ENCODE measurements at regions not wholly inside any gene's neighbourhood (a gene's known extent, or its start where the extent isn't known, plus 50 kb on each side); places are given as distances from the start of the nearest gene placed in this dataset.

GRCh38 chr14:25848601-25849000, 749.2 kb downstream of the NOVA1 start:
- intact Hi-C loops (cut with DNase I), result no loop called here
- no peaks in the 10 kb centered on the region for H3K9me3 ChIP-seq
- no peaks in the 10 kb centered on the region for H3K36me3 ChIP-seq
- H3K27me3 ChIP-seq, result no peaks in the 10 kb centered on the region
- H3K4me1 ChIP-seq, result no peaks in the 10 kb centered on the region
- no peak overlapping the region for H3K27ac ChIP-seq
- no peak for DNase-seq
- 22 to 75% (median 57%) methylated on average over 2 of the region's 2 CpGs for WGBS, 4 donors
- no peak for TF ChIP-seq CTCF (IDR thresholded peaks at IDR 0.05)
- TF ChIP-seq POLR2A (IDR thresholded peaks at IDR 0.05), result no peak
- no peak overlapping the region for H3K4me3 ChIP-seq
- ATAC-seq, result no peak

DNA sequence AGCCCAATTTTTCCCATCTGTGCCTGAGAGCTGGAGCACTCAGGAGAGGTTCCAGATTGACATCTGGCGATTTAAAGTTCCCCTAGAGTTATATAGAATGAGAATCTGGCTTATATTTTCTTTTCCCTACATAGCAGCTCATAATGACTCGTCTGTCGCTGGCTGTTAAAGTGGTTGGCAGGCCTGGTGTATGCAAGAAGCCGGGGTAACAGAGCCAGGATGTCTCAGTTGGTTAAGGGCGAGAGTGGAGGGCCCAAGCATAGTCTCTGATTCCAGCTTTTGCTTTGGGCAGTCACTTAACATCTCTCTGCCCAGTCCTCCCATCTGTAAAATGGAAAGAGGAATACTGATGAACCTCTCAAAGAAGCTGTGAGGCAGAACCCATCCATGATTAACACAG, 751.6 kb downstream of the NOVA1 start:
- no peak for ATAC-seq
- Histone ChIP-seq H3K4me3 (no peak overlapping the region), H3K27ac (no peak overlapping the region), H3K4me1 (no peaks in the 10 kb centered on the region), H3K9me3 (no peaks in the 10 kb centered on the region), H3K36me3 (no peaks in the 10 kb centered on the region), H3K27me3 (no peaks in the 10 kb centered on the region)
- no peak for DNase-seq
- 68 to 79% (median 75%) methylated on average over 5 of the region's 5 CpGs for WGBS, 4 donors
- intact Hi-C loops (cut with DNase I), result no loop called here
- TF ChIP-seq POLR2A (IDR thresholded peaks at IDR 0.05), result no peak
- no peak for TF ChIP-seq CTCF (IDR thresholded peaks at IDR 0.05)

GRCh38 chr14:25843481-25844470, 754.1 kb downstream of the NOVA1 start:
- Histone ChIP-seq H3K27ac (no peak overlapping the region), H3K27me3 (no peaks in the 10 kb centered on the region), H3K36me3 (no peaks in the 10 kb centered on the region), H3K4me3 (no peak overlapping the region), H3K9me3 (no peaks in the 10 kb centered on the region), H3K4me1 (no peaks in the 10 kb centered on the region)
- TF ChIP-seq POLR2A (IDR thresholded peaks at IDR 0.05), result no peak
- no peak for TF ChIP-seq CTCF (IDR thresholded peaks at IDR 0.05)
- DNase-seq, result no peak
- intact Hi-C loops (cut with DNase I), result no loop called here
- WGBS, 4 donors, result 59 to 64% (median 62%) methylated on average over 5 of the region's 5 CpGs
- no peak for ATAC-seq

GRCh38 chr14:25841226-25841625, 756.6 kb downstream of the NOVA1 start:
- H3K36me3 ChIP-seq, result no peaks in the 10 kb centered on the region
- 77 to 85% (median 80%) methylated on average over 2 of the region's 2 CpGs for WGBS, 4 donors
- no peaks in the 10 kb centered on the region for H3K4me1 ChIP-seq
- ATAC-seq (no peak), DNase-seq (no peak)
- no peaks in the 10 kb centered on the region for H3K27me3 ChIP-seq
- intact Hi-C loops (cut with DNase I), result no loop called here
- TF ChIP-seq CTCF (IDR thresholded peaks at IDR 0.05), result no peak
- no peaks in the 10 kb centered on the region for H3K9me3 ChIP-seq
- H3K27ac ChIP-seq, result no peak overlapping the region
- no peak overlapping the region for H3K4me3 ChIP-seq
